Ishikawa (cell line): ENCODE measurements at regions not wholly inside any gene's neighbourhood (a gene's known extent, or its start where the extent isn't known, plus 50 kb on each side); places are given as distances from the start of the nearest gene placed in this dataset.

ENCODE experiments used
- CEBPB ChIP-seq: IDR thresholded peaks from 2 replicates; pipeline ENCODE4 v1.6.1; 2012
- CREB1 ChIP-seq: IDR thresholded peaks from 2 replicates; pipeline ENCODE4 v1.6.1; 2012; ENCODE audit warnings: low read depth
- EP300 ChIP-seq: IDR thresholded peaks from 2 replicates; pipeline ENCODE4 v1.6.1; 2012; ENCODE audit warnings: borderline replicate concordance
- MAX ChIP-seq: IDR thresholded peaks from 2 replicates; pipeline ENCODE4 v1.6.1; 2012
- NFIC ChIP-seq: IDR thresholded peaks from 2 replicates; pipeline ENCODE4 v1.6.1; 2012
- RAD21 ChIP-seq: IDR thresholded peaks from 2 replicates; pipeline ENCODE4 v1.6.1; 2012; ENCODE audit warnings: low read depth
- REST ChIP-seq: IDR thresholded peaks from 2 replicates; pipeline ENCODE4 v1.6.1; 2012; ENCODE audit warnings: low read depth, mild to moderate bottlenecking
- TAF1 ChIP-seq: IDR thresholded peaks from 2 replicates; pipeline ENCODE4 v1.6.1; 2012; ENCODE audit warnings: low read depth, mild to moderate bottlenecking
- USF1 ChIP-seq: IDR thresholded peaks from 2 replicates; pipeline ENCODE4 v1.6.1; 2012
- YY1 ChIP-seq: IDR thresholded peaks from 2 replicates; pipeline ENCODE4 v1.6.1; 2012; ENCODE audit warnings: low read depth
- ZBTB7A ChIP-seq: IDR thresholded peaks from 2 replicates; pipeline ENCODE4 v1.6.1; 2012; ENCODE audit warnings: low read depth

GRCh38 chr3:177335728-177336127, 138.4 kb upstream of the TBL1XR1 start:
- TF ChIP-seq YY1: no peak
- TF ChIP-seq REST: no peak
- TF ChIP-seq MAX: no peak
- no peak for TF ChIP-seq EP300
- TF ChIP-seq CEBPB: no peak
- no peak for TF ChIP-seq NFIC
- no peak for TF ChIP-seq ZBTB7A
- TF ChIP-seq USF1: no peak
- no peak for TF ChIP-seq RAD21
- TF ChIP-seq TAF1: no peak
- TF ChIP-seq CREB1: no peak
